ENCODE measurements at regions not wholly inside any gene's neighbourhood (a gene's known extent, or its start where the extent isn't known, plus 50 kb on each side); places are given as distances from the start of the nearest gene placed in this dataset.

- Histone ChIP-seq H3K4me1 (ENCODE audit: insufficient read depth, low read length) (no peaks in the 10 kb centered on the region), H3K9me3 (ENCODE audit: control insufficient read depth in 1 of 2, insufficient read depth in 1 of 2, low read length in 2 of 2) (no peaks in the 10 kb centered on the region), H3K36me3 (ENCODE audit: insufficient read depth, low read length) (no peaks in the 10 kb centered on the region), H3K4me3 (ENCODE audit: low read length) (no peak overlapping the region), H3K27me3 (ENCODE audit: control insufficient read depth in 1 of 2, insufficient read depth in 2 of 2, low read length in 2 of 2) (no peaks in the 10 kb centered on the region), H3K27ac (ENCODE audit: low read depth in 1 of 2, low read length in 2 of 2) (no peak overlapping the region)
- ChIA-PET CTCF (no interaction called here), POLR2A (no interaction called here)
- peaks cover 5% of the 10 kb centered on the region for H3K9me3 Mint-ChIP-seq
- no peak for TF ChIP-seq CTCF (IDR thresholded peaks at IDR 0.05)
- intact Hi-C loops (cut with DNase I, micrococcal nuclease): no loop called here
- DNase-seq (no peak), ATAC-seq (ENCODE audit: poor library complexity) (no peak)
- no peak overlapping the region for H3K27ac Mint-ChIP-seq
- H3K36me3 Mint-ChIP-seq (ENCODE audit: low read depth): no peaks in the 10 kb centered on the region
- H3K4me1 Mint-ChIP-seq (ENCODE audit: low read depth): no peaks in the 10 kb centered on the region
- H3K27me3 Mint-ChIP-seq: no peaks in the 10 kb centered on the region
- H3K4me3 Mint-ChIP-seq: no peak overlapping the region
Observed at GRCh38 chr3:86648087-86648486, 342.9 kb downstream of the VGLL3 start.

DNA sequence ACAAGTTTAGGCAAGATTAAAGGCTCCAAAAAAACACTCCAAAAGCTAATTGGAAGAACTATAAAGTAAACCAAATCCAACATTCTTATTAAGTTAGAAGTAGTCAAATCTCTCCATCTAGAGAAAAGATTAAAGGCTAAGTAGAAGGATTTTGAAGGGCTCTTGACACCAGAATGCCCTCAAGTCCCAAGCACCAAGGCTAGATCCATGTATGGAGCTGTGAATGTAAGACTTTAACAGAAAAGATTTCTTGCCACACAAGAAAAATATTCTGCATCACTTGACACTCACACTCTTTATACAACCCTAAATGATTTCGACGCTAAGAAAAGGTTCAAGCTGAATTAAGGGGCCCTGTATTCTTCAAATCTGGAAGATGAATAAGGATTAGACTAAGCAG is 345.2 kb downstream of the VGLL3 start:
- Mint-ChIP-seq H3K27ac (no peak overlapping the region), H3K27me3 (no peaks in the 10 kb centered on the region), H3K4me3 (no peak overlapping the region), H3K9me3 (peaks cover 2% of the 10 kb centered on the region), H3K4me1 (ENCODE audit: low read depth) (no peaks in the 10 kb centered on the region), H3K36me3 (ENCODE audit: low read depth) (no peaks in the 10 kb centered on the region)
- intact Hi-C loops (cut with DNase I, micrococcal nuclease): no loop called here
- TF ChIP-seq CTCF (IDR thresholded peaks at IDR 0.05): no peak
- no peaks in the 10 kb centered on the region for H3K36me3 ChIP-seq (ENCODE audit: insufficient read depth, low read length)
- no peaks in the 10 kb centered on the region for H3K4me1 ChIP-seq (ENCODE audit: insufficient read depth, low read length)
- no peak for DNase-seq
- no peaks in the 10 kb centered on the region for H3K27me3 ChIP-seq (ENCODE audit: control insufficient read depth in 1 of 2, insufficient read depth in 2 of 2, low read length in 2 of 2)
- H3K27ac ChIP-seq (ENCODE audit: low read depth in 1 of 2, low read length in 2 of 2): no peak overlapping the region
- H3K4me3 ChIP-seq (ENCODE audit: low read length): no peak overlapping the region
- ATAC-seq (ENCODE audit: poor library complexity): no peak
- no peaks in the 10 kb centered on the region for H3K9me3 ChIP-seq (ENCODE audit: control insufficient read depth in 1 of 2, insufficient read depth in 1 of 2, low read length in 2 of 2)
- CTCF ChIA-PET: no interaction called here
- POLR2A ChIA-PET: no interaction called here

DNA sequence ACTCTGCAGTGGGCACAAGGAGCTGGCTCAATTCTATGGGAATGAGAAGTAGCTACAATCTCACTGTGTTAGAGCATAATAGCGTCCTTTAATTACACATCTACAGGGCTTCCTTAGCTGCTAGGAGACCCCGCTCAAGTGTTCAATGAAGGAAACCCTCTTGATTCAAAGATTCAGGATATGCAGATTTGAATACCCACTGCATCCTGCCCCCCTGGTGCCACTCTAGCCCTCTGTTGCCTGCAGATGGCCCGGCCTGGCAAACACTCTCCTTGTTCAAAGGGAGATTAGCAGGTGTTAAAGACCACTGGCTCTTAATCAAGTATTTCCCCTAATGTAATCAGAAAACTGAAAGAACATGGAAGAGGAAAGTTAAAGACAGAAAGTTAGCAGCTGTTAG is 356.6 kb downstream of the VGLL3 start:
- Mint-ChIP-seq H3K27ac (no peak overlapping the region), H3K9me3 (peaks cover 5% of the 10 kb centered on the region), H3K27me3 (no peaks in the 10 kb centered on the region), H3K4me3 (no peak overlapping the region), H3K4me1 (ENCODE audit: low read depth) (no peaks in the 10 kb centered on the region), H3K36me3 (ENCODE audit: low read depth) (no peaks in the 10 kb centered on the region)
- Histone ChIP-seq H3K36me3 (ENCODE audit: insufficient read depth, low read length) (no peaks in the 10 kb centered on the region), H3K9me3 (ENCODE audit: control insufficient read depth in 1 of 2, insufficient read depth in 1 of 2, low read length in 2 of 2) (no peaks in the 10 kb centered on the region), H3K4me3 (ENCODE audit: low read length) (no peak overlapping the region), H3K27ac (ENCODE audit: low read depth in 1 of 2, low read length in 2 of 2) (no peak overlapping the region), H3K4me1 (ENCODE audit: insufficient read depth, low read length) (no peaks in the 10 kb centered on the region), H3K27me3 (ENCODE audit: control insufficient read depth in 1 of 2, insufficient read depth in 2 of 2, low read length in 2 of 2) (no peaks in the 10 kb centered on the region)
- ATAC-seq (ENCODE audit: poor library complexity) (no peak), DNase-seq (no peak)
- intact Hi-C loops (cut with DNase I, micrococcal nuclease): no loop called here
- TF ChIP-seq CTCF (IDR thresholded peaks at IDR 0.05): no peak
- ChIA-PET POLR2A (no interaction called here), CTCF (no interaction called here)

Measured in CD4-positive, alpha-beta T cell (primary cell).